HL-60 (cell line): ENCODE measurements at regions not wholly inside any gene's neighbourhood (a gene's known extent, or its start where the extent isn't known, plus 50 kb on each side); places are given as distances from the start of the nearest gene placed in this dataset.

Experiments used
- CTCF ChIP-seq: IDR thresholded peaks from one replicate; pipeline ENCODE4 v1.5.1; 2011; ENCODE audit warnings: low read length, control low read depth, inconsistent platforms; ENCODE audit not compliant: insufficient read depth
- GABPA ChIP-seq: IDR thresholded peaks from 2 replicates; pipeline ENCODE4 v1.6.1; 2012; ENCODE audit warnings: low read depth
- POLR2AphosphoS5 ChIP-seq: IDR thresholded peaks from 2 replicates; pipeline ENCODE4 v1.6.1; 2012; ENCODE audit warnings: low read depth
- SPI1 ChIP-seq: IDR thresholded peaks from 2 replicates; pipeline ENCODE4 v1.6.1; 2012; ENCODE audit warnings: low read depth, mild to moderate bottlenecking, borderline replicate concordance
- TF ChIP-seq, protein P1 (sequence below): IDR thresholded peaks from 2 replicates; pipeline ENCODE4 v1.6.1; 2012; ENCODE audit warnings: low read depth; ENCODE audit not compliant: insufficient replicate concordance

- no peak for TF ChIP-seq CTCF
- no peak for TF ChIP-seq GABPA
- TF ChIP-seq POLR2AphosphoS5 = no peak
- TF ChIP-seq, protein P1, sequence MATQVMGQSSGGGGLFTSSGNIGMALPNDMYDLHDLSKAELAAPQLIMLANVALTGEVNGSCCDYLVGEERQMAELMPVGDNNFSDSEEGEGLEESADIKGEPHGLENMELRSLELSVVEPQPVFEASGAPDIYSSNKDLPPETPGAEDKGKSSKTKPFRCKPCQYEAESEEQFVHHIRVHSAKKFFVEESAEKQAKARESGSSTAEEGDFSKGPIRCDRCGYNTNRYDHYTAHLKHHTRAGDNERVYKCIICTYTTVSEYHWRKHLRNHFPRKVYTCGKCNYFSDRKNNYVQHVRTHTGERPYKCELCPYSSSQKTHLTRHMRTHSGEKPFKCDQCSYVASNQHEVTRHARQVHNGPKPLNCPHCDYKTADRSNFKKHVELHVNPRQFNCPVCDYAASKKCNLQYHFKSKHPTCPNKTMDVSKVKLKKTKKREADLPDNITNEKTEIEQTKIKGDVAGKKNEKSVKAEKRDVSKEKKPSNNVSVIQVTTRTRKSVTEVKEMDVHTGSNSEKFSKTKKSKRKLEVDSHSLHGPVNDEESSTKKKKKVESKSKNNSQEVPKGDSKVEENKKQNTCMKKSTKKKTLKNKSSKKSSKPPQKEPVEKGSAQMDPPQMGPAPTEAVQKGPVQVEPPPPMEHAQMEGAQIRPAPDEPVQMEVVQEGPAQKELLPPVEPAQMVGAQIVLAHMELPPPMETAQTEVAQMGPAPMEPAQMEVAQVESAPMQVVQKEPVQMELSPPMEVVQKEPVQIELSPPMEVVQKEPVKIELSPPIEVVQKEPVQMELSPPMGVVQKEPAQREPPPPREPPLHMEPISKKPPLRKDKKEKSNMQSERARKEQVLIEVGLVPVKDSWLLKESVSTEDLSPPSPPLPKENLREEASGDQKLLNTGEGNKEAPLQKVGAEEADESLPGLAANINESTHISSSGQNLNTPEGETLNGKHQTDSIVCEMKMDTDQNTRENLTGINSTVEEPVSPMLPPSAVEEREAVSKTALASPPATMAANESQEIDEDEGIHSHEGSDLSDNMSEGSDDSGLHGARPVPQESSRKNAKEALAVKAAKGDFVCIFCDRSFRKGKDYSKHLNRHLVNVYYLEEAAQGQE = no peak
- TF ChIP-seq SPI1 = no peak
Observed at GRCh38 chr4:165787516-165788274, 85.3 kb upstream of the TLL1 start.
